ENCODE measurements at regions not wholly inside any gene's neighbourhood (a gene's known extent, or its start where the extent isn't known, plus 50 kb on each side); places are given as distances from the start of the nearest gene placed in this dataset.
"Not testable (repeated sequence)": the region's sequence is repeated elsewhere in the genome, so short reads cannot be mapped to it uniquely, and the experiment has no call there.

- Mint-ChIP-seq H3K4me3 (no peak overlapping the region), H3K27me3 (ENCODE audit: low read depth) (no peaks in the 10 kb centered on the region), H3K9me3 (peaks cover 3% of the 10 kb centered on the region), H3K36me3 (ENCODE audit: low read depth) (no peaks in the 10 kb centered on the region), H3K4me1 (no peaks in the 10 kb centered on the region), H3K27ac (ENCODE audit: unreplicated experiment) (no peak overlapping the region)
- no peak for TF ChIP-seq CTCF (conservative IDR thresholded peaks at IDR 0.05)
- no peak for DNase-seq (ENCODE audit: low read depth, low spot score)
Observed at GRCh38 chr21:35475009-35475408, 425.9 kb upstream of the RUNX1 start.

GRCh38 chr21:35473496-35473895 lies 424.4 kb upstream of the RUNX1 start:
- no peak overlapping the region for H3K4me3 Mint-ChIP-seq
- TF ChIP-seq CTCF (conservative IDR thresholded peaks at IDR 0.05) = no peak
- no peaks in the 10 kb centered on the region for H3K9me3 Mint-ChIP-seq
- no peaks in the 10 kb centered on the region for H3K4me1 Mint-ChIP-seq
- no peaks in the 10 kb centered on the region for H3K27me3 Mint-ChIP-seq (ENCODE audit: low read depth)
- no peaks in the 10 kb centered on the region for H3K36me3 Mint-ChIP-seq (ENCODE audit: low read depth)
- H3K27ac Mint-ChIP-seq (ENCODE audit: unreplicated experiment) = no peak overlapping the region
- no peak for DNase-seq (ENCODE audit: low read depth, low spot score)

GRCh38 chr21:35470522-35470921 lies 421.4 kb upstream of the RUNX1 start:
- Mint-ChIP-seq H3K27ac (ENCODE audit: unreplicated experiment) (no peak overlapping the region), H3K4me1 (no peaks in the 10 kb centered on the region), H3K27me3 (ENCODE audit: low read depth) (no peaks in the 10 kb centered on the region), H3K9me3 (no peaks in the 10 kb centered on the region), H3K36me3 (ENCODE audit: low read depth) (no peaks in the 10 kb centered on the region), H3K4me3 (no peak overlapping the region)
- no peak for TF ChIP-seq CTCF (conservative IDR thresholded peaks at IDR 0.05)
- DNase-seq (ENCODE audit: low read depth, low spot score) = no peak

- no peaks in the 10 kb centered on the region for H3K36me3 Mint-ChIP-seq (ENCODE audit: low read depth)
- TF ChIP-seq CTCF (conservative IDR thresholded peaks at IDR 0.05) = no peak
- DNase-seq (ENCODE audit: low read depth, low spot score) = no peak
- H3K27ac Mint-ChIP-seq (ENCODE audit: unreplicated experiment) = no peak overlapping the region
- H3K4me3 Mint-ChIP-seq = no peak overlapping the region
- no peaks in the 10 kb centered on the region for H3K4me1 Mint-ChIP-seq
- no peaks in the 10 kb centered on the region for H3K9me3 Mint-ChIP-seq
- no peaks in the 10 kb centered on the region for H3K27me3 Mint-ChIP-seq (ENCODE audit: low read depth)
Observed at GRCh38 chr21:35469498-35469897, 420.4 kb upstream of the RUNX1 start.

- no peak for DNase-seq (ENCODE audit: low read depth, low spot score)
- no peaks in the 10 kb centered on the region for H3K9me3 Mint-ChIP-seq
- H3K27me3 Mint-ChIP-seq (ENCODE audit: low read depth) = no peaks in the 10 kb centered on the region
- H3K36me3 Mint-ChIP-seq (ENCODE audit: low read depth) = no peaks in the 10 kb centered on the region
- no peaks in the 10 kb centered on the region for H3K4me1 Mint-ChIP-seq
- H3K27ac Mint-ChIP-seq (ENCODE audit: unreplicated experiment) = no peak overlapping the region
- no peak for TF ChIP-seq CTCF (conservative IDR thresholded peaks at IDR 0.05)
- H3K4me3 Mint-ChIP-seq = no peak overlapping the region
Observed at GRCh38 chr21:35468991-35469390, 419.9 kb upstream of the RUNX1 start.

GRCh38 chr21:35467566-35467965 lies 418.5 kb upstream of the RUNX1 start:
- Mint-ChIP-seq H3K4me1 (no peaks in the 10 kb centered on the region), H3K9me3 (no peaks in the 10 kb centered on the region), H3K27me3 (ENCODE audit: low read depth) (no peaks in the 10 kb centered on the region), H3K27ac (ENCODE audit: unreplicated experiment) (no peak overlapping the region), H3K36me3 (ENCODE audit: low read depth) (no peaks in the 10 kb centered on the region), H3K4me3 (no peak overlapping the region)
- DNase-seq (ENCODE audit: low read depth, low spot score) = no peak
- TF ChIP-seq CTCF (conservative IDR thresholded peaks at IDR 0.05) = no peak

GRCh38 chr21:35466681-35467080 lies 417.6 kb upstream of the RUNX1 start:
- H3K27me3 Mint-ChIP-seq (ENCODE audit: low read depth); DNase-seq (ENCODE audit: low read depth, low spot score); H3K9me3 Mint-ChIP-seq; H3K4me1 Mint-ChIP-seq; H3K27ac Mint-ChIP-seq (ENCODE audit: unreplicated experiment); H3K4me3 Mint-ChIP-seq; H3K36me3 Mint-ChIP-seq (ENCODE audit: low read depth): not testable (repeated sequence)
